HPDE6-E6E7 (cell line): ENCODE measurements at regions not wholly inside any gene's neighbourhood (a gene's known extent, or its start where the extent isn't known, plus 50 kb on each side); places are given as distances from the start of the nearest gene placed in this dataset.

Experiments
- DNase-seq: peaks from one replicate; pipeline ENCODE4 v3.0.0; 2011; ENCODE audit warnings: missing footprints; ENCODE audit errors: extremely low spot score

DNA sequence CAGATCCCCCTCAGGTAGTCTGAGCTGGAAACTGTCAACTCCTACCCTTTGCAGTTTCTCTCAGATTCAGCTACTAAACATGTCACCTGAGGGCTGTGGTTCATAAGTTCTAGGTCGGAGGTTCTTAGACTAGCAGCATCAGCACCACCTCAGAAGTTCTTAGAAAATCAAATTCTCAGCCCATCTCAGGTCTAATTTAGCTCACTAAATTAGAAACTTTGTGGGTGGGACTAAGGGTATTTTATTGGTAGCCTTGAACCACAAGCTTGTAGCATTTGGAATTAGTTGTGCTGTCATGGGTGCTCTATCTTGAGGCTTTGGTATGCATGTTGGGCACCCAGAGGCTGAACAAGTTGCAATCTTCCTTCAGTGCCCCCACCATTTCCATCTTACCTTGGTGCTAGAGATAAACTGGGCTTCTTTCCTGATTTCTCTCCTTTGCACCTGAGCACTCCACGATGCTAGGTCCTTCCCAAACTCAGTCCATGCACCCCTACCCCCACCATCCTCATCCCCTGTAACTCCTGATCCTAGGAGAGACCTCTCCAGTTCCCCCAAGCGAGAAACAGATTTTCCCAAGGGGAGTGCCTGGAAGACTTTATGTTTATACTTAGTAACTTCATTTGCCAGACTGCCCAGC, 54.2 kb downstream of the S1PR1 start:
- no peak for DNase-seq

DNA sequence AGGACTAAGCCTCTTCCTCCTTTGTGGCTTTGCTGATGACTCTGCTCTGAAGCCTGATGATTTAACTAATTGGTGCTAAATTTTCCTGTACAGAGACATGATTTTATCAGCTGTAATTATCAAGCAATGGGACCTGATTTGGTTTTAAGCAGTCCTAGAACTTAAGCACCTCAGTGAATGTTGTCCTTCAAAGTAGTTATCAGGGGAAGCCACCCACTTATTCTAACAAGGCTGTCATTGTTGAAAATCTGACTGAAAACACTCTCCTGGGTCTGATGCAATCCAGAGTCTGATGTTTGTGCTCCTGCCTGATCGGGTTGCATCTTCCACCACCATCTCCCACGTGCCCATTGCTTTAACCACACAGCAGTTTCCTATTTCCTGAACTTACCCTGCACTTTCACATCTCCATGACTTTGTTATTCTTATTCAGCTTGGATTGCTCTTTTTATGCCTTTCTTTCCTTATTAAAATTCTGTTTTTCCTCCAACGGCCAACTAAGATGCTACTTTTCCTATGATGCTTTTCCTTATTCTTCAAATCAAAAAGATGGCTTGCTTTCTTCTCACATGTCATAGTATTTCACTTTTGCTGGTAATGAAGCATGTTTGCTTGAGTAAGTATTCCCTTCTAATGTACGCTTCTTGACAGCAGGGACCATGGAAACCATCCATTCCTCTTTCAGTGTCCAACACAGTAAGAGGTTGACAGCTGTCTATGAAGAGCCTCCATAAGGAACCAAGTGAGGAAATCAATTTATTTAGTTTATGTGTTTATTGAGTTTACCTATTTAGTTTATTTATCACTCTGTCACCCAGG, 55.0 kb downstream of the S1PR1 start:
- no peak for DNase-seq

DNA sequence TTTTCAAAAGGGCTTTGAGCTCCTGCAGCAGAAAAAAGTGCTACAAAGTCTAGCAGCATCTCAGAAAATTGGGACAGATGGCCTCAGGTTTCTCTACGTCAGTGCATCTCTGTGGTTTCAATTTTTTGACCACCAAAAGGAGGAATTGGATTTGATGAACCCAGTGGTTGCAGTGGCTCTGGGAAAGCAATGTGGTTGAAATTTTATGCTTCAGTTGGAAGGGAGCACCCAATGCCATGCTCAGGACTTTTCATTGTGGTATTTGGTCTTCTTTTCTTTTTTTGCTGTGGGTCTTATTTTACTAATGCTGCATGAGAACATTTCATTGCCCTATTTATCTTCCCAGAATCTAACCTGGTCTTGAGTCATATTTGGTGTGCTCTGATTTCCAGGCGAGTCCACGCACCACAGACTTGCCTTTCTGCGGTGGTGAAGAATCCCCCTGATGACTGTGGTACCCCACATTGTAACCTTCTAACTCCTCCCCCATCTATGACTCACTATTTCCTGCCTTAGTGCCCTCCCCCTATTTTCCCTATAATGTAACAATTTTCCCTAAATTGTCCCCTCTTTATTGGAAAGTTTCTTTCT, 56.7 kb downstream of the S1PR1 start:
- DNase-seq: no peak

DNA sequence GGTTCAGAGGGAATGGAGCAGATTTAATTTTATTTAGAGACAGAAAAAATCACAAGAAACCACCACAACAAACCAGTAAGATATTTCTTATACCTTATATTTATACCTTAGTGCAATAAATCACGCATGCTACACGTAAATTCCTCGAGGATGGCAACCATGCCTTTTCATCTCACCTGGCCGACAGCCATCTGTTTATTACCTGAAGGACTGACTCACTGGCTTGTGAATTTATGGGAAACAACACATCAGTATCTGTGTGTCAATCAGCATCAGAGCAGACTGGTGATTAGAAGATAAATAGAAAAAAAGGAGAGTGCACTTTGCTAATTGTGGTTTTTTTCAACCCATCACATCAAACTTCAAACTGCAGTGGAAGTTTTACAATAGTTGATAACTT, 58.4 kb downstream of the S1PR1 start:
- DNase-seq: no peak

DNA sequence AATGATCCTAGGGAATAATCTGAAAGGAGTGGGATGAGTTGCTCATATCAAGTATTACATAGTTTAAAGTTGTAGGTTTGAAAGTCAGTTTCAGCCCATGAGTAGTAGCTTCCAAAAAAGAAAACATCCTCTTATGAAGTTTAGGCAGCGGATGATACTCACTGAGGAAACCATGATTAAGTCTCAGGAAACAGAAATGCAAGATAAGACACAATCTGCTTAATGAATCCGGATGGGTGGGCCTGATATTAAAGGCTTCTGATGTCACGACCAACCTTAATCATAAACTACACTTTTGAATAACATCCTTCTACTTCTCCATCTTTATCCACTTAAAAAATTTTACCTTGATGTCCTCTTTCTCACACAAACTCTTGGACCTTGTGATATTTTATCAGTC, 61.8 kb downstream of the S1PR1 start:
- no peak for DNase-seq

DNA sequence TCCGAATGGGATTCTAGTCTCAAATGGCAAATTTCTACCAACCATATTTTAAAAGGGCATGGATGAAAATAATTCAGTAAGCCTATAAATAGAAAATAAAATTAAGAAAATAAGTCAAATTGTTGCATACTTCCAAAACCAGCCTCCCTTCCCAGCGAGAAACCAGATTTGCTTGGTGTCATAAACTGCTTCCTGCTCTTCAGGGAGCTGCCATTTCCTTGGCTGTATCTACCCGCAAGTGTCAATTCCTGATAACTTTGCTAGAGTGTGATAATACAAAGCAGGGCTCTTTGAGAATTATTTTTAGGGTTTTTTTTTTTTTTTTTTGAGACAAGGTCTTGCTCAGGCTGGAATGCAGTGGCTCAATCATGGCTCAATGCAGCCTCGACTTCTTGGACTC, 62.3 kb downstream of the S1PR1 start:
- DNase-seq: no peak

DNA sequence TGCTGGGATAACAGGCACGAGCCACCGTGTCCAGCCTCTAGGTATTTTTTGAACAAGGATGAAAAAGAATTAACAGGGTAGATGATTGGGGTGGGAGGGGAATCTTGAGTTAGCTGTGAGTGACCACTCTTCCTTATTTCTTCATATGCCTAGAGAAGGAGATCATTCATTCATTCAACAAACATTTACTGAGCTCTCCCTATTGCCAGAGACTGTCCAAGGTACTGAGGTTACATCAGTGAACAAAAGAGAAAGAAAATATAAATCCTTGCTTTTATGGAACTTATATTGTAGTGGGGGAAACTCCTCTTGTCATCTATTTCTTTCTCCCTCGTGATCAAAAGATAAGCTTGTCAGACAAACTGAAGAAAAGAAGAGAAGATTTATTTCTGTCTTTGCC, 62.9 kb downstream of the S1PR1 start:
- DNase-seq: no peak

DNA sequence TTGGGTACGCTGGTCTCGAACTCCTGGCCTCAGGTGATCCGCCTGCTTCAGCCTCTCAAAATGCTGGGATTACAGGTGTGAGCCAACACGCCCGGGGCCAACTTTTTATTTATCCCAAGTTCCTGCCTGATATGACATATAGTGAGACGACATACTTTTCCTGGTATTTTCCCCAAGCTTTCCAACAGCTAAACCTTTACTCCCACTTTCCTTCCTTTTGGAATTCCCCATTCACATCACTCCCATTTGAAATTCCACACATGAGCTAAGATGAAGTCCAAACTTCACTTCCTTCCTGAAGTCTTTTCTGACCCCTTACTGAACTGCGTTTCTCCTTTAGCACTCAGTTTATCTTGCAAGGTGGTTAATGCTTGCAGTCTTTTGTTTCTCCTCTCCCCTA, 64.1 kb downstream of the S1PR1 start:
- DNase-seq: no peak

DNA sequence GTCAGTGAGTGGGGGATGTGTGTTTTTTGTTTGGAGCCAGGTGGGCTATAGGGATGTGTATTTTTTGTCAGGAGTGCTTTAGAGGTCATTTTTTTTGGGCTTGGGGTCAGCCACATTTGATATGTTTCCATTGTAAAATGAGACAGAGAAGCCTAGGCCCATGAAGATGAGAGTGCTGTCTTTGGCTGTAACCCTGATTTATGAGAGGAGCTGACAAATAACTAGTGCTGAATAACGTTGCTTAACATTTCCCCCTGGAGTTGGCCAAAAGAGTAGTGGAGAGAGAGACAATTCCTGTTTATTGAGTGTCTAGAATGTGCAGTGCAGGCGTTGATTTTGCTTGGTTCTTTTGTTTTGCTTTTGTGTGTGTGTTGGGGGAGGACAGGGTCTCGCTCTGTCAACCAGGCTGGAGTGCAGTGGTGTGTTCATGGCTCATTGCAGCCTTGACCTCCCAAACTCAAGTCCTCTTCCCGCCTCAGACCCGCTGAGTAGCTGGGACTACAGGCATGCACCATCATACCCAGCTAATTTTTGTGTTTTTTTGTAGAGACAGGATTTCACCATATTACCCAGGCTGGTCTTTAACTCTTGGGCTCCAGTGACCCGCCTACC, 64.7 kb downstream of the S1PR1 start:
- no peak for DNase-seq

DNA sequence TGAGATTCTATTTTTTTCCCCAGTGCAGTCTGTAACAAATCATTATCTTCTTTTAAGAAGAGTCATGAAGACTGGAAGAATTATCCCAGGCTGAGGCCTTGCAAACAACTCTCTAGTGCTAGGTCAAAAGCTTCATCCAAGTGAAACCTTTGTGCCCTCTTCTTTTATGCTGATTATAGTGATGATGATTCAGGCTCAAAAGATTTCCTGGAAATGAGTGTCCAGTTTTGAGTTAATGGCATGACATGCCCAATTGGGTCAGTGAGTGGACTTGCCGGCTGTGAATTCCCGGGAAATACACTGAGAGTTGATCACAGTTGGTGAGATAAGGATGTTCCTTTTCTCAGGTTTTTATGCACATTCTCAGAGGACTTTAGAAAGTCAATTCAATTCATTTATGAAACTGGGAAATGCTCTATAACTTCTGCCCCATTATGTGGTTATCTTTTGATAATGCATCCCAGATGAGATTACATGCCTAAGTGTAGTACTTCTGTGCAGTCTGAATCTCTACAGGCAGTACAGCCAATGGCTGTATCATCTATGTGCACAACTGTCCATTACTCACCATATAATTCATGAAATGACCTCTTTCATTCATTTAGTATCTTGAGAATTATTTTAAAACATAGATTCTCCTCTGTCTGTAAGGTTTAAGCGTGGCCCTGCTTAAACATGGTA, 66.2 kb downstream of the S1PR1 start:
- DNase-seq: no peak

DNA sequence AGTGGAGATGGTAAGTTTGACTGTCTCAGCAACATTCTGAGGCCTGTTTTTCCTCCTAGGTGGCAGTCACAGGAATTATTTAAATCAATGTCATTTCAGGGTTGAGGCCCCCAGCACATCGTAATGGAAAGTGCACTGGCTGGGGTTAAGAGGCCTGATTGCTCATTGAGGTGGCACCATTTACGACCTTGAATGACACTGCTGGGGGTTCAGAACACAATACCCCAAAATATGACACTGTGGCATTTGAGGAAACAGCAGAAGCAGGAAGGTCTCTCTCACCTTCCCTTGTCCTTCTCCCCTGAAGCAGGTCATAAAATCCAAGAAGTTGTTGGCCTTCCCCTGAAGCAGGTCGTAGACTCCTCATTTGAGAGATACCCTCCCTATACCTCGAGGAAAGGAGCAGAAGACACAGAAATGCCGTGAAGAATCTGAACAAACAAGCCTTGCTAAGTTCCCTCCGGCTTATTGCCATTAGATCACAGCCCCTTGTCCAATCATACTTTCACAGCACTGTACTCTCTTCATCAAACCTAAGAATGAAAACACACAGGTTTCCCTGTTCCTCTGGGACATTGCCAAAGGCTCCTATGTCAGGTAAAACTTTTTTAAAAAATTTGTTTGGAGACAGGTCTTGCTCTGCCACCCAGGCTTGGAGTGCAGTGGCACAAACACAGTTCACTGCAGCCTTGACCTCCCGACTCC, 71.3 kb downstream of the S1PR1 start:
- no peak for DNase-seq

DNA sequence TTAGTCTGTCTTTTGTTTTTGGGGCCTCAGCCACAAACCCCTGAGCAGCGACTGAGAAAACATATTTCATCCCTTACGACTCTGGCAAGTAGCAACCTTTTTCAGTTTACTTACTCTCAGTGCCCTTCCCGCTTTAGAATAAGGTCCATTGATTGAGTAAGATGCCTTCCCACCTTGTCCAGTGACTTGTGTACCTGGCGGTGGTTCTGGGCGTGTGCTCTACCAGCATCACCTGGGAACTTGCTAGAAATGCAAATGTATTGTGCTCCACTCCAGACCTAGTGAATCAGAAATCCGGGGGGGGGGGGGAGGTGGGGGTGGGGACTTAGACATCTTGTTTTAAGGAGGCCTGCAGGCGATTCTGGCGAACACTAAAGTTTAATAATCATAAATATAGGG, 72.1 kb downstream of the S1PR1 start:
- DNase-seq: no peak

DNA sequence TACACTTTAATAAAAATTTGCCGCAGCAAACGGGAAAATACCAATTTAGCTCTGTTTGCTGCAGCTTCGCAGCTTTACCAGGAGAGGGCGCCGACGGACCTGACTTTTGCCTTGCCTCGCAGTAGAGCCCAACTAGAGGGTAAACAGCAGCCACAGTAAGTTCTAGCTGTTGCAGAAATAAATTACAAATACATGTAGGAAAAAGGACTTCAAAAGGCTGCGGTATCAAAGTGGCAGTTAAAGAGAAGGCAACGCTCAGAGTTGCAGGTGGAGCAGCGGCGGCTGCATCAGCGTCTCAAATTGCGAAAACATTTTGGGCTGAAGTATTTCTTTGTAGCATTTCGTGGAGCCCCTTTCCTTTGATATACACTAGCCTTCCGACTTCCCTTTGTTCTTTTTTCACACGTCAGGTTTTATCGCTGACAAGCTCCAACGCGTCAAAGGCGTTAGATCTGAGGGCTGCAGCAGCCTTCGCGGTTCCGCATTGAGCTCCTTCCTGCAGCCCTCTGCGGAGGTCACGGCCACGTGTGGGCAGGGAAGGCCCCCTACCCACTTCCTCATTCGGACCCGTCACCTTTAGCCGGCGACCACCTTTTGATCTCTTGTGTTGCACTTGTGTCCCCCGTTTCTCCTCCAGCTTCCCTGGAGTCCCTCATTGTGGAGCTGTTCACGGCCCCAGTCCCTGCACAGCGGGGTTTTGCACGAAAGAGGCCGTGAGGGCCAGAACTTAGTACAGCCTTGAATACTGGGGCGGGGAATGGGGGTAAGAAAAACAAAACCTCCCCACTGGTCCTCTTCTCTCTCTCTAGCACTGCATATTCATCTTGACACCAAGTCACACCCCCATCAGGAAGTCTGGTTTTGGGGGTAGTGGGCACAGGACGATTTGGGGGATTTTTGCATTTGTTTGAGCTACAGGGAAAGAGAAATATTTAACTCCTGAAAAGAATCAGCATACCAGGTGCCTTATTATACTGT, 72.8 kb downstream of the S1PR1 start:
- DNase-seq: peak; percentile 52

DNA sequence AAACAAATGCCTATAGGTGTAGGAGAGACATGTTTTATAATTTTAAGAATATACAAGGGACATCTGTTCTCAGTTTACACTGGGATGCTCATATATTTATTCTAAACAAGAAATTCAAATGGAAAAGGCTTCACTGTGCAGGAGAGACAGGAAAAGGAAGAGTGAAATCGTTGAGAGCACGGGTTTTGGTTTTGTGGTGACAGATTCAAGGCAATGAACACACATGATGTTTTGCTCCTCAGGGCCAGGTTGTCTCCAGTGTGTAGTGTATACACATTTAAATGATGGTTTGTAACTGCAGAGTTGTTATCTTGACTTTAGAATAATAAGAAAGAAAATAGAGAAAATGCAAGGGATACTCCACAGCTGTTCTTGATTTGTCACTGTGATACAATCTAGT, 73.7 kb downstream of the S1PR1 start:
- DNase-seq: no peak

DNA sequence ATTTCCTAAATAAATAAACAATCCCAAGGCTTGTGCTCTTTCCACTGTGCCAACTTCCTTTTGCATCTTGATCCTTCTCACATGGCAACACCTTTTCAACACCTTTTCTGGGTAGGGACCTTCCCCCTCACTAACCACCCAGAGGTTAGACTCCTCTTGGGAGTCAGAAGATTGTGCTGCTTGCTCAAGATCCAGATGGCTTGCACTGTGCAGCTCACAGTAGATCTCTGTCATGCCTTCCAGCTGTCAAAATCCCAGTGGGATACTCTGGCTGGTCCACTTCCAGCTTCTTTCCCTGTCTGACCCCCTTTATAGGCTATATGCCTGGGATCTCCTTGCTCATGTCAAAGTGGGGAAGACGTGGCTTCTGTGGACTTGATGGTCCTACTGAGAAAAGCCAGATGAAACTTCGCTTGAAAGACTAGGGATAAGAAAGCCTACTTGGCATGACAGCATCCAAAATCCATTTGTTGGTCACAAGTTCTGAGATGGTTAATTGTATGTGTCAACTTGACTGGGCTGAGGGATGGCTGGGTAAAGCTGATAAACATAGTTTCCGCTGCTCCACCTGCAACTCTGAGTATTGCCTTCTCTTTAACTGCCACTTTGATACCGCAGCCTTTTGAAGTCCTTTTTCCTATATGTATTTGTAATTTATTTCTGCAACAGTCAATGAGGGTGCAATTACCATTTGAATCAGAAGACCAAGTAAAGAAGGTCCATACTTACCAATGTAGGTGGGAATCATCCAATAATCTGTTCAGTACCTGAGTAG, 74.5 kb downstream of the S1PR1 start:
- DNase-seq: no peak

DNA sequence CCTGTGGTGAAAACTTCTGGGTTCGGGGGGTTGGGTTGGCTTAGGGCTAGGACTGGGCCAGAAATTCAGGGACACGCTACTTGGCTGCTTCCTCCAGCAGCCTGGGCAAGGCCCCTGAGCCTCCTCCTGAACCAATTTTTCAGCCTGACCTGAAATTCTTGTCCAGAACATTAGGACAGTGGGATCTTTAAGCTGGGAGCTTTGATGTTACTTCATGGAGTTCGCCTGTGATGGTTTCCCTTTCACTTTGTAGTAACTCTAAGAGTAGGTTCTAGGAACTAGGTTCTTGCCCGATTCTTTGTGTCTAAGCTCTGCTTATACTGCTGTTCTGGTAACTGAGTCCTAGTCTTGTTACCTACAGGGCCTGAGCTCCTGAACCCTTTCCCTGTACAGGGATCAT, 75.3 kb downstream of the S1PR1 start:
- no peak for DNase-seq

DNA sequence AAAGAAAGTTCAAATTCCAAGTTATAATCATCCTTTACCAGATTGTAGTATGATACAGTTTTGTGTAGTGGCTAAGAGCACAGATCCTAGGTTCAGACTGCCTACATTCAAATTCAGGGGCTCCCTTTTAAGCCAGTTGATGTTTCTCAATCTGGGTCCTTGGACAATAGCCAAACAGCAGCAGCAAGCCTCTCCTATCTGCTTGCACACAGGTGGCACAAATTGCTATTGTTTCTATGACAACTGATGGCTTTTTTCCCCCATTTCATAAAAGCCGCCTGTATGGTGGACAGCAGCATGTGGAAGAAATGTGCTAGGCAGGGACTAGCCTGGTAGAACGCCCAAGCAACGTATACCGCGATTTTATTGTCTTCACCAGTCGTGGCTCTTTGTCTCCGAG, 76.5 kb downstream of the S1PR1 start:
- no peak for DNase-seq

DNA sequence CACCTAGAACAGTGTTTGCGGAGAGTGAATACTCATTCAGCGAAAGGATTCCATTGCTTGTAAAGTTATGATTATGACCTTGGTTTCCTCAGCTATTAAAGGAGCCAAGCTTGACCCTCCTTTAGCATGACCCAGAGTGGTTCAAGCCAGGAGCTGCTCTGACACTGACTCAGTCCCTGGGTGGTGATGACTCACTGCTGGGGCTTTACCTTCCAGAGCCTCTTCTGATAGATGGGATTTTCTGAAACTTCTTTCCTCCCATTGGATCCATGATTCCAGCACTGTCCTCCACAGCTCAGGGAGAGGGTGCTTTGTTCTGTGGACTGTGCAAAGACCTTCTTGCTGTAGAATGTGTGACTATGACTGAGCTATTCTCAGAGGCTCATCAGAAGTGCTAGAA, 77.4 kb downstream of the S1PR1 start:
- DNase-seq: peak; percentile 60

DNA sequence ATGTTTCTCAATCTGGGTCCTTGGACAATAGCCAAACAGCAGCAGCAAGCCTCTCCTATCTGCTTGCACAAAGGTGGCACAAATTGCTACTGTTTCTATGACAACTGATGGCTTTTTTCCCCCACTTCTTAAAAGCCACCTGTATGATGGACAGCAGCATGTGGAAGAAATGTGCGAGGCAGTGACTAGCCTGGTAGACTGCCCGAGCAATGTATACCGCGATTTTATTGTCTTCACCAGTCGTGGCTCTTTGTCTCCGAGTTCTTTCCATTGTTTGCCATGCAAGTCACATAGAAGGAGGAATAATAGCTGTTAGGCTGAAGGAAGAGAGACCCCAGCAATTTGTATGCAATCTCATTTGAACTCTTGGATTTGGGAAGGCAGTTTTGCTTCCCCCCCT, 79.4 kb downstream of the S1PR1 start:
- no peak for DNase-seq

DNA sequence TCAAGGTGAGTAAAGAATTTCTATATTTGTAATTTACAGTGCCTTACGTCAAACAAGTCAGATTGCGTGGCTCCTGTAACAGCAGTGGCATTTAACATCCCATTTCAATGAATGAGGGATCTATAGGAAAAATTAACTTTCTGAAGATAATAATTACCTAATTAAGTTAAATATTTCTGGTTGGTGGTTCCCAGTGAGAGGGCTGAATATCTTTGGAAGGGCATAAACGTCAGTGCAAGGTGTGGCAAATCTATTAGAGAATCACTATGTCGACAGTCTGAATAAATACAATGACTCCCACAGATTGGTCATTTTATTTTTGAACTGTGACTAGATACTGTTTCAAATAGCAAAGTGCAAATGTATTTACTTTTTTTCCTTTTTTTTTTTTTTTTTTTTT, 80.0 kb downstream of the S1PR1 start:
- DNase-seq: no peak
